K562 (cell line): ENCODE measurements at regions not wholly inside any gene's neighbourhood (a gene's known extent, or its start where the extent isn't known, plus 50 kb on each side); places are given as distances from the start of the nearest gene placed in this dataset.

Experiments
- ATAC-seq: fragments of 200-7000 bp; cut with Tn5 transposase; 3 replicates; pipeline ENCODE4 v1.9.1; 2020; ENCODE audit warnings: moderate library complexity
- BruUV-seq: library from RNA; stranded (reverse); fragments of 400-500 nt; replicated peaks from 2 replicates; lab custom pipeline; 2021; lab: Mats Ljungman, UMichigan
- CTCF ChIA-PET: fragments of 300-600 bp; formaldehyde crosslinking; extraction: SDS; loops from one replicate; lab custom pipeline; 2021; ENCODE audit warnings: low intra/inter-chr PET ratio; lab: Yijun Ruan, JAX
- POLR2A ChIA-PET: fragments of 300-600, 350-650 bp; sonication (Branson Sonifier 250); formaldehyde crosslinking; extraction: SDS; loops from one replicate; lab custom pipeline; 2021; ENCODE audit warnings: antibody characterized with exemption, inconsistent platforms; lab: Yijun Ruan, JAX
- DNase-seq, 4 experiments: peaks; one replicate each; pipeline versions ENCODE4 v3.0.0 to v3.0.0-alpha.2; 2011 to 2018; ENCODE audit warnings: low spot score in 3 of 4, mixed read lengths in 3 of 4; ENCODE audit errors: extremely low read depth in 1 of 4
- FAIRE-seq: peaks from 2 replicates; lab custom pipeline; 2011; peaks lifted over from hg19 to GRCh38; lab: Jason Lieb, UNC
- H2AFZ ChIP-seq: 2 replicates; pipeline ENCODE4 v1.6.0; 2011; ENCODE audit warnings: low read depth, low read length, control low read depth, inconsistent platforms
- H3K27ac ChIP-seq: fragments of 200-600 bp; 3 replicates; pipeline ENCODE4 v1.8.0; 2011; ENCODE audit warnings: low read depth, mild to moderate bottlenecking, control low read depth, inconsistent platforms, low read length, moderate library complexity, mixed read lengths; ENCODE audit errors: extremely low read depth
- H3K27me3 ChIP-seq, 2 experiments: fragments of 300-600 bp in 1 of 2; 2 replicates in 1 of 2; 3 replicates in 1 of 2; pipeline versions ENCODE4 v1.6.0 to v1.8.0; 2011; ENCODE audit warnings: inconsistent platforms in 2 of 2, low read length in 2 of 2, mild to moderate bottlenecking in 1 of 2, mixed read lengths in 1 of 2, moderate library complexity in 1 of 2; ENCODE audit not compliant: control insufficient read depth in 2 of 2, insufficient read depth in 2 of 2
- H3K36me3 ChIP-seq: fragments of 300-600 bp; 3 replicates; pipeline ENCODE4 v1.8.0; 2011; ENCODE audit warnings: mild to moderate bottlenecking, low read length, inconsistent platforms; ENCODE audit not compliant: control insufficient read depth, insufficient read depth
- H3K4me1 ChIP-seq, 2 experiments: fragments of 200-600 bp in 1 of 2; replicated peaks in 1 of 2; 2 replicates in 1 of 2; 3 replicates in 1 of 2; pipeline versions ENCODE4 v1.5.1 to v1.8.0; 2011; ENCODE audit warnings: inconsistent platforms in 2 of 2, low read length in 2 of 2, mild to moderate bottlenecking in 1 of 2, mixed read lengths in 1 of 2, moderate library complexity in 1 of 2; ENCODE audit not compliant: control insufficient read depth in 2 of 2, insufficient read depth in 2 of 2
- H3K4me2 ChIP-seq: 2 replicates; pipeline ENCODE4 v1.6.1; 2011; ENCODE audit warnings: low read length, control low read depth, inconsistent platforms, mixed read lengths; ENCODE audit not compliant: insufficient read depth
- H3K4me3 ChIP-seq: fragments of 200-600 bp; sonication (generic), shearing (Covaris generic); 2 replicates; pipeline ENCODE4 v1.5.1; 2016; ENCODE audit warnings: control low read depth, inconsistent platforms
- H3K79me2 ChIP-seq: fragments of 200-600 bp; 3 replicates; pipeline ENCODE4 v1.8.0; 2011; ENCODE audit warnings: low read length, inconsistent platforms; ENCODE audit not compliant: control insufficient read depth, insufficient read depth
- H3K9ac ChIP-seq, 2 experiments: 2 replicates each; pipeline versions ENCODE4 v1.6.0 to v1.6.1; 2011; ENCODE audit warnings: low read depth in 2 of 2, low read length in 2 of 2, control low read depth in 1 of 2, inconsistent platforms in 1 of 2, mild to moderate bottlenecking in 1 of 2, mixed read lengths in 1 of 2; ENCODE audit not compliant: insufficient read depth in 1 of 2
- H3K9me1 ChIP-seq: one replicate; pipeline ENCODE4 v1.6.0; 2011; ENCODE audit warnings: inconsistent platforms, mild to moderate bottlenecking, low read length, moderate library complexity; ENCODE audit not compliant: control insufficient read depth, insufficient read depth
- H3K9me3 ChIP-seq: replicated peaks from 2 replicates; pipeline ENCODE4 v1.5.1; 2011; ENCODE audit warnings: low read depth, low read length, inconsistent platforms; ENCODE audit not compliant: control insufficient read depth, insufficient read depth
- H4K20me1 ChIP-seq: replicated peaks from 2 replicates; pipeline ENCODE4 v1.6.1; 2011; ENCODE audit warnings: low read length, inconsistent platforms, mixed read lengths; ENCODE audit not compliant: control insufficient read depth, insufficient read depth
- CBX1 ChIP-seq: sonication (generic); IDR thresholded peaks from 2 replicates; pipeline ENCODE4 v1.6.1; 2016; ENCODE audit warnings: antibody characterized with exemption, low read depth, mild to moderate bottlenecking
- E2F8 ChIP-seq: fragments of 450-650 bp; IDR thresholded peaks from 2 replicates; pipeline ENCODE4 v1.7.1; 2018; ENCODE audit warnings: mild to moderate bottlenecking, low read depth; ENCODE audit not compliant: partially characterized antibody
- EP300 ChIP-seq: IDR thresholded peaks from 2 replicates; pipeline ENCODE4 v1.6.1; 2012; ENCODE audit warnings: low read length, improper control_type of control experiment
- HNRNPL ChIP-seq: fragments of 200-400 bp; formaldehyde crosslinking; IDR thresholded peaks from 2 replicates; pipeline ENCODE4 v1.6.1; 2017; ENCODE audit warnings: low read depth, mild to moderate bottlenecking, low read length
- HNRNPUL1 ChIP-seq: fragments of 200-400 bp; formaldehyde crosslinking; IDR thresholded peaks from 2 replicates; pipeline ENCODE4 v1.6.1; 2017; ENCODE audit warnings: low read length
- HSF4 ChIP-seq: fragments of 250-450 bp; sonication (Bioruptor Pico); IDR thresholded peaks from 2 replicates; pipeline ENCODE4 v2.1.2; 2022; ENCODE audit warnings: mild to moderate bottlenecking, moderate library complexity, borderline replicate concordance
- MAFK ChIP-seq: IDR thresholded peaks from 2 replicates; pipeline ENCODE4 v1.6.1; 2011; ENCODE audit warnings: low read length, improper control_type of control experiment
- PHF8 ChIP-seq: fragments of 200-600 bp; sonication (generic); IDR thresholded peaks from 2 replicates; pipeline ENCODE4 v1.6.1; 2012; ENCODE audit warnings: mixed run types, mild to moderate bottlenecking, inconsistent platforms, low read length, moderate library complexity, borderline replicate concordance
- ZSCAN29 ChIP-seq: fragments of 450-650 bp; IDR thresholded peaks from 2 replicates; pipeline ENCODE4 v1.6.1; 2017
- WGBS: fragments of 100-300 bp; shearing (Covaris generic); methylation state at CpG from one replicate; pipeline ENCODE4 v1.1.6; 2016; ENCODE audit warnings: low coverage, mixed read lengths; ENCODE audit not compliant: insufficient coverage; ENCODE audit errors: missing lambda C conversion rate; 5-methylcytosine and 5-hydroxymethylcytosine counted together
- in situ Hi-C: fragments of 300-500 bp; cut with MboI; formaldehyde crosslinking; loops from 4 replicates; pipeline ENCODE4 v1.15.0; 2018; ENCODE audit warnings: inconsistent platforms, mixed read lengths
- intact Hi-C: fragments of 100-400 bp; cut with micrococcal nuclease; formaldehyde crosslinking; loops from 2 replicates; pipeline ENCODE4 v1.14.2; 2022
- TF ChIP-seq, protein P1 (sequence below): fragments of 150-350 bp; conservative IDR thresholded peaks from 2 replicates; pipeline ENCODE4 v1.6.1; 2014; ENCODE audit warnings: low read length

DNA sequence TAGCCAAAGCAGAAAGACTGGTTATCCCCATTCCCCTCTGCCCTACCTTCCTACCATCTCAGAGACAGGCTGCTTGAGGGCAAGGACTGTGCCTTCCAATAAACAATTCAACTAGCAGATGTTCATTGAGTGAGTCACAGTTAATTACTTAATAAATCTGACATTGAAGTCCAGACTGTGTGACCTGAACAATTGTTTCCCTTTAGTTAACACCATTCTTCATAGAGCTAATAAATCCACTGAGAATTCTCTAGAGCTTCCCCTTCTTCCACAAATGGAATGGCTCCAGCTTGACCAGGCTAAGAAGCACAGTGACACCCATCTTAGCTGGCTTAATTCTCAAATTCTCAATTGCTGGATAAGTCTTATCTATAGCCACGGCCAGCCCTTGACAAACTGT lies 61.9 kb upstream of the GJA5 start (continued):
- TF ChIP-seq E2F8, result no peak
- TF ChIP-seq HSF4, result no peak
- TF ChIP-seq HNRNPL, result no peak

GRCh38 chr1:147824001-147824400 lies 63.6 kb upstream of the GJA5 start:
- Histone ChIP-seq H3K27ac (no peak overlapping the region), H3K4me3 (no peak overlapping the region), H4K20me1 (no peaks in the 10 kb centered on the region), H3K36me3 (no peaks in the 10 kb centered on the region), H3K4me1 (no peaks in the 10 kb centered on the region), H3K27me3 (peaks cover 0 to 4% of the 10 kb centered on the region in 2 experiments; a peak in 1 of 5 replicates), H3K9me1 (no peaks in the 10 kb centered on the region), H3K9me3 (no peaks in the 10 kb centered on the region), H3K4me2 (no peak overlapping the region), H3K79me2 (no peaks in the 10 kb centered on the region), H2AFZ (no peak overlapping the region), H3K9ac (no peak overlapping the region)
- in situ Hi-C loops, result no loop called here
- CTCF ChIA-PET, result no interaction called here
- TF ChIP-seq ZSCAN29 (no peak), PHF8 (no peak), EP300 (no peak), CBX1 (no peak), MAFK (no peak), HNRNPUL1 (no peak)
- TF ChIP-seq, protein P1, sequence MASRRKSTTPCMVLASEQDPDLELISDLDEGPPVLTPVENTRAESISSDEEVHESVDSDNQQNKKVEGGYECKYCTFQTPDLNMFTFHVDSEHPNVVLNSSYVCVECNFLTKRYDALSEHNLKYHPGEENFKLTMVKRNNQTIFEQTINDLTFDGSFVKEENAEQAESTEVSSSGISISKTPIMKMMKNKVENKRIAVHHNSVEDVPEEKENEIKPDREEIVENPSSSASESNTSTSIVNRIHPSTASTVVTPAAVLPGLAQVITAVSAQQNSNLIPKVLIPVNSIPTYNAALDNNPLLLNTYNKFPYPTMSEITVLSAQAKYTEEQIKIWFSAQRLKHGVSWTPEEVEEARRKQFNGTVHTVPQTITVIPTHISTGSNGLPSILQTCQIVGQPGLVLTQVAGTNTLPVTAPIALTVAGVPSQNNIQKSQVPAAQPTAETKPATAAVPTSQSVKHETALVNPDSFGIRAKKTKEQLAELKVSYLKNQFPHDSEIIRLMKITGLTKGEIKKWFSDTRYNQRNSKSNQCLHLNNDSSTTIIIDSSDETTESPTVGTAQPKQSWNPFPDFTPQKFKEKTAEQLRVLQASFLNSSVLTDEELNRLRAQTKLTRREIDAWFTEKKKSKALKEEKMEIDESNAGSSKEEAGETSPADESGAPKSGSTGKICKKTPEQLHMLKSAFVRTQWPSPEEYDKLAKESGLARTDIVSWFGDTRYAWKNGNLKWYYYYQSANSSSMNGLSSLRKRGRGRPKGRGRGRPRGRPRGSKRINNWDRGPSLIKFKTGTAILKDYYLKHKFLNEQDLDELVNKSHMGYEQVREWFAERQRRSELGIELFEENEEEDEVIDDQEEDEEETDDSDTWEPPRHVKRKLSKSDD, result no peak
- POLR2A ChIA-PET, result no interaction called here
- ATAC-seq, result no peak
- FAIRE-seq, result no peak
- no TSS peak for BruUV-seq
- intact Hi-C loops, result no loop called here
- no peak for DNase-seq
- 0% methylated on average over 1 of the region's 1 CpG for WGBS
